GM19043 (cell line): ENCODE measurements at regions not wholly inside any gene's neighbourhood (a gene's known extent, or its start where the extent isn't known, plus 50 kb on each side); places are given as distances from the start of the nearest gene placed in this dataset.

ENCODE experiments used
- ATAC-seq: cut with Tn5 transposase; IDR thresholded peaks from one replicate; pipeline ENCODE4 v1.9.1; 2021; ENCODE audit warnings: low read depth; ENCODE audit not compliant: unreplicated experiment

DNA sequence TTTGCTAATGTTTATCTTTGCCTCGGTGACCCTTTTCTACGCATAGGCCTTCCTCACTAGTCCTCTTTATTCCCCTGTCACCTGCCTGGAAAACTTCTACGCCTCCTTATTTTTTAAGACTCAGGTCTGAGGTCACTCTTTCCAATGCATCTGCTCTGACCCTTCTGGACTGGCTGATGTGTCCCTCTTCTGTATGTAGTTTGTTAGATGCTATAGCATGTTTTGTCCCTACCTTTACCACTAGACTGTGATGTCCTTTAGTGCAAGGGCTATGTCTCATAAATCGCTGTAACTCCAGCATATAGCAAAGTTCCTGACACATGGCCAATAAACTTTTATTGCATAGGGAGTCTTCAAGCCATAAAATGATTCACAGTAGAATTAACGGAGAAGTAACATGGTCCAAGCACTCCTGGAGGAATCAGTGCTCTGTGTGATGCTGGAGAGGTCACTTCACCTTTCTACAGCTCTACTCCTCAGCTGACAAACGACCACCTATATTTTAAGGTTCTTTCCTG is 872.5 kb upstream of the SLIT2 start:
- no peak for ATAC-seq

GRCh38 chr4:19375931-19376330 is 875.8 kb upstream of the SLIT2 start:
- ATAC-seq, result no peak

DNA sequence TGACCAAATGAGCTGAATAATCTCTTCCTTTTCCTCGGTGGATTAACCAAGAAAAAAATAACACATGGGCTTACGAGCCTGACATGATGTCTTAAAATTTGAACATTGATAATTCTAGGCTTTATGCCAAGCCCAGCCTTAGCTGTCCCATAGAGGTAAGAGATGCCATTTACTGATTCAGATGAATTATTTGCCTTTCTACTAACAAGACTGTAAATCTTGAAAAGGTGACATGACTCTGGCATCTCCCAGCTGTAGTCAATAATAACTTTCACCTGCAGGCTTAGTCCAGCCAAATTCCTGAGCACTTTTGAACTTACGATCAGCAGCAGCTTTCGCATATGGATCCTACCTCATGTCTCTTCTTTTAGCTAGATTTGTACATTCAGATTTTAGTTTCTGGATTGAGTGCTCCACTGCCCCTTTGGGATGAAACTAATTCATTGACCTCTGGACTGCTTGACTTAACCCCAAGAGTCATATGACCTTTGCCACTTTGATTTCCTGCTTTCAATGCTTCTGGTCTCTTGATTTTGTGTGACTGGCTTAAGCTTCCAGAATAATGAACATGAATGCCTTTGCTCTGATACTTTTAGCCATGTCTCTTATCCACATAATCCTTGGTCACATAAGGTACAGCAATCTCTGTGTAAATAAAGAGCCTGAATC is 876.4 kb upstream of the SLIT2 start:
- ATAC-seq, result no peak

- ATAC-seq, result no peak
These were observed 879.3 kb upstream of the SLIT2 start for GRCh38 chr4:19372390-19372789.

- ATAC-seq, result no peak
These were observed 882.9 kb upstream of the SLIT2 start for GRCh38 chr4:19368800-19369199.

DNA sequence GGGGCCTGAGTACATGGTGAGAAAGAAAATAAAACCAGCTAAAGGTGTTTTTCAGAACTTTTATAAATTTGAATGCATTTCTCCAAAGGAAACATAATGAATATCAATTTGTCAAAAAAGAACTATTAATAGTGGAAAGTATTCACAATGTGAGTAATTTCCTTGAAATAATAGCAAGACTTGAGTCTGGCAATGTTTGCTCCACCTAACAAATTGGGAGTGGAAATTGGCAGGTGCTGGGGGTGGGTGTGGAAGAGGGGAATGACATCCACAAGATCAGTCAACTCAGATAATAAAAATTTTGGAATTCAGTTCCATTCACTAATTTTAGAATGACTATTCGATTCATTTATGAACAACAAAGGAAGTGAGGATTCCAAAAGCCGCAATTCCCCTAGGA is 884.8 kb upstream of the SLIT2 start:
- no peak for ATAC-seq

- no peak for ATAC-seq
These were observed 893.7 kb upstream of the SLIT2 start for GRCh38 chr4:19358015-19358414.

DNA sequence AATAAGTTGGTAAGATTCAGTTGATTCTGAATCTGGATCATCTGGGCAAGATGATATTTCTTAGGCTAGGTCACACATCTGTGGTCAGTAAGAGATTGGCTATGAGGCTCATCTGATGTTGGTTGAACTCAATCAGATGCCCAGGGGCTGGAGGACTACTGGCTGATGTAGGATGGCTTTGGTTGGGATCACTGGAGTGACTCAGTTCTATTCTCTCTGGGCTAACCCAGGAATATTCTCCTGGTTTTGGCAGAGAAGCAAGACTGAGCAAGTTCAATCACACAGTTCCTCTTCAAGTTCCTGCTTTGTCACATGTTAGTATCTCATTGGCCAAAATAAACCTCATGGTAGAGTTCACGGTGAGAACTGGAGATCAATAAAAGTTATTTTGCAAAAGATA is 902.3 kb upstream of the SLIT2 start:
- no peak for ATAC-seq

GRCh38 chr4:19348746-19349145 is 903.0 kb upstream of the SLIT2 start:
- ATAC-seq, result no peak

DNA sequence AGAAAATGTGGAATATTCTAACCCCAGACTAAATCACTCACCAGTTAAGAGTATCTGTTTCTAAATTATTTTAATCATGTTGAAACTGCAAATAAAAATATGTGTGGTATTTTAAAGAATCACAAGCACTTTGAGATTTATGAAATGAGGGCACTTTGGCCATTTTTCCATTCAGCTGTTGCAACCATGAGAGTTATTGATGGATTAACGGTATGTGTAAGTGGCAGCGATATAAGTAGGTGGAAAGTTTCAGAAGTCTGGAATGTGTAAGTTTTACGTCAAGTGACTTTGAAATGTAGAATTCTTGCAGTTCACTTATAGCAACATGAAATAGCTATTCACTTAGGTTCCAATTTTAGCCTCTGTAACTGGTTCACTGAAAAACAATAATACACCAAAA is 905.1 kb upstream of the SLIT2 start:
- no peak for ATAC-seq

DNA sequence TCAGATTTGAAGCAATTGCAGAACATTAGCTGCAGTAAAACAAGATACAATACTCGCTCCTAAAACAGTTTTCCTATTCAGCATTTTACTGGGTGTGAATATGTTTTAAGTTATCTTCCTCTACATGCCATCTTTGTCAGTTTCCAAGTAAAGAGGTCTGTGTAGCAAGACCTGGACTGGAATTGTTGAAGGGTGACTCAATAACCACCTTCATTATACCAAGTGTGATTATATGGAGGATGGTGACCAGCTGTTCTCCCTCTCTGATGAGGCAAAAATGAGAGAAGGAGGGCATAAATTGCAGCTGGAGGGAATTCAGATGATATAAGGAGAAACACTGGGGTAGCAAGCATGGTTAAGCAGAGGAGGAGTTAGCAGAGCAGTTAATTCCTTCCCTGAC is 922.1 kb upstream of the SLIT2 start:
- ATAC-seq, result no peak

DNA sequence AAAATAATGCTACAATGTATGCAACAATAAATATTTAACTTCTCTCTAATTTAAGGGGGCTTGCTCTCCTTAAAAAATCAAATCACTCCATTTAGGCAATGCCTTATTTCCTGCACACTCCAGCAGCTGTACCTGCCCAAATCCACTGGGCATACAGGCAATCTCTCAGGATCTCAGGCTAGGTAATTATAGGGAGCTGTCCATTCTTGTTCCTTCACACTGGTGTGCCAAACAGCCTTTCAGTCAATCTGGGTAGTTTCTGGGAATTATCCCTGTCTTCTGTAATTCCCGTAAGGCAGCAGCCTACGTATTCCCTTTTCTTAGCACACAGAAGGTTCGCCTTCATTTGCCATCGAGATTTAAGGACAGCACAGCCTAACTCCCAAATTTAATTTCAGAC is 922.6 kb upstream of the SLIT2 start:
- ATAC-seq, result no peak

- no peak for ATAC-seq
These were observed 924.3 kb upstream of the SLIT2 start for GRCh38 chr4:19327364-19327763.

DNA sequence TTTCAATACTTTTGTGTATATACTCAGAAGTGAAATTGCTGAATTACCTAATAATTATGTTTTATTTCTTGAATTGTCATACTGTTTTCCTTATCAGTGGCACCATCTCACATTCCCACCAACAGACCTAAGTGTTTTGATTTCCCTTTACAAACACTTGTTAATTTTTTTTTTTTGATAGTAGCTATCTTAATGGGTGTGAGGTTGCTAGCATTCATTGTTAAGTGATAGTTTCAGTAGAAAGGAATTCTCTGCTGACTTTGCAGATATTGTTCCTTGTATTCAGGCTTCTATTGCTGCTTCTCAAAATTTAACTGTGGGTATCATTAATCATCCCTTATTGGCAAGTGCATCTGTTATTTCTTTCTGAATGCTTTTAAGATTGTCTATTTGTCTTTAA is 927.5 kb upstream of the SLIT2 start:
- ATAC-seq, result no peak

- no peak for ATAC-seq
These were observed 932.1 kb upstream of the SLIT2 start for GRCh38 chr4:19319607-19320006.

GRCh38 chr4:19317377-19317776 is 934.3 kb upstream of the SLIT2 start:
- ATAC-seq, result no peak

DNA sequence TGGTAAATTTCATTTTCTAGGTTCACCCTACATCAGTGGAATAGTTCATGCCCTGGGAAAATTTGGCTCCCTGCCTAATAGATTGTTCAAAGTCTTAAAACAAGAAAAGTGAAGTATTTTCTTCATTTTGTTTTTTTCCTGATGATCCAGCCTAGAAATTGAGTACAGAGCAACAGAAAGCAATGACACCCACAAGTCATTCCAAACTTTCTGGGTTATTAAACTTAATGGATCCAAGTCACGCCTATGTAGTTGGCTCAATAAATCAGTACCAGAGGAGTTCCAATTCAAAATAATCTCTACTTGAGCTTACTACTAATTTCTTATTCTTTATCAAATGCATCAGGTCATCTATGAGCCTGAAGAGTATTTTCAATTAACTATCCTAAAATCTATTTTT is 937.6 kb upstream of the SLIT2 start:
- no peak for ATAC-seq

DNA sequence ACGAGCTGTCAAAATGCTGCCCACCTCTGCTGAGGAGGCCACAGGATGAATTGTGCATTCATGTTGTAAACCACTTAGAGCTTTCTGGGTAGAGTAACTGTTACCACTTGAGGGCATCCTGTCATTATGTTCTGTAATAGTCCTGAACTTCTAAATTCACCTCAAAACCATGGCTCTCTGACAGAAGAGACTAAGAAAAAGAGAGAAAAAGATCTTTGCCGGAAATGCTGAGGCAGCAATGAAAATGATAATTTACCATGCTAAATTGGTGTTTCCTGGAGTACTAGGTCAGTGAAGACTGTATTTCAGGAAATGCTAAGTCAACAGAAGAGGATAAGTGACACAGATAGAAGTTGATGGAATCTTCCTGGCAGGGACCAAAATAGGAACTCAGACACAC is 942.3 kb upstream of the SLIT2 start:
- ATAC-seq, result no peak

DNA sequence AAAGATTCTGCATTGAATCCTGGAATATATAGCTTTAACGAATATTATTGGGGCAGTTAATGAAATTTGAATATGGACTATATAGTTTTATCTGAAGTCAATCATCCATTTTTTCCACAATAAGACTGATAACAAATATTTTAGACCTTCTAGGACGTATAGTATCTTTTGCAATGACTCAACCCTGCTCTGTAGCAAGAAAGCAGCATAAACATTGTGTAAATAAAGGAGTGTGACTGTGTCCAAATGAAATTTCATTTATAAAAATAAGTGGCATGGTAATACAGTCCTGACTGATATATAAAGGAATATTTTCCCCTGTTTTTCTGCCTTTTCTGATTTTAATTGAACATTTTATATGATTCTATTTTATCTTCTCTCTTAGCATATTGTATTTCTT is 947.7 kb upstream of the SLIT2 start:
- ATAC-seq, result no peak

GRCh38 chr4:19301527-19301926 is 950.2 kb upstream of the SLIT2 start:
- ATAC-seq, result no peak

DNA sequence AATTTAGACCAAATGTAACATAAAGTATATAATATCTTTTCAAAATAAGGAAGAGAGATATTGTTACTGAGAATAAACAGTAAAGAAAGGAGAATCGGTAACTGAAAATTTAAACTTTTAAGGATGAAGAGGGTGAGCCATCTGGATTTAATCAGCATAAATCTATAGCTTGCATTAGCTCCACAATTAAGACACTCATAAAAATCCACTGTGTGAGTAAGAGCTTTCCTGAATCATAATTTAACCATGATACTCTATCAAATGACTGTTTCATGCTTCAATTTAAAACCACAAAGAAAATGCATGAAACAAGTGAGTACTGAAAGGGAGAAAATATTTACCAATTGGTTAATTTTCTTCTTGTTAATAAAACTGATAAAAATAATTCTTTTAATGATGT is 951.5 kb upstream of the SLIT2 start:
- ATAC-seq, result no peak

DNA sequence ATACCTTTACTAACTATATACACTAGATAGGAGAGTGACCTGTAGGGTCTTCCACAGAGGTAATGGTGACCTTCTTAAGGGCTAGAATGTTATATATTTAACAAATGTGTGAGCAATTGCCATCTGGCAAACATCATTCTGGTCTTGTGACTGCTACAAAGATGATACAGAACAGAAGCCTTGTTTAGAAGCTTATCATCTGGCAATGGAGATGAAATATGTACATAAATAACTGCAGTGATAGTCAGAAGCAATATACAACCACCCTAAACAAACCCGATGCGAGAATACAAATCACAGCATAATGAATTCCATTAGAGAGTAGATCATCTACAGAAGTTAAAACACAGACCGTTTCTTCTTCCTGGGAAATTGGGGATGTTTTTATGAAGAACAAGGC is 952.7 kb upstream of the SLIT2 start:
- ATAC-seq, result no peak

- no peak for ATAC-seq
These were observed 957.9 kb upstream of the SLIT2 start for GRCh38 chr4:19293781-19294180.
